SU-DHL-6 (cell line): ENCODE measurements at regions not wholly inside any gene's neighbourhood (a gene's known extent, or its start where the extent isn't known, plus 50 kb on each side); places are given as distances from the start of the nearest gene placed in this dataset.

Source experiments
- CTCF ChIP-seq: fragments of 200-600 bp; sonication (generic); IDR thresholded peaks from one replicate; pipeline ENCODE4 v1.5.1; 2017; ENCODE audit warnings: antibody characterized with exemption, mild to moderate bottlenecking, low read length, moderate library complexity; ENCODE audit not compliant: insufficient read depth, poor library complexity, severe bottlenecking
- EZH2phosphoT487 ChIP-seq: fragments of 200-600 bp; sonication (generic), shearing (Covaris generic); conservative IDR thresholded peaks from 2 replicates; pipeline ENCODE4 v1.6.1; 2018; ENCODE audit warnings: mild to moderate bottlenecking, antibody characterized with exemption, low read length, moderate library complexity, mixed read lengths

GRCh38 chr3:75118779-75119178 is 504.3 kb upstream of the CNTN3 start:
- no peak for TF ChIP-seq CTCF
- TF ChIP-seq EZH2phosphoT487: no peak
